ENCODE measurements at regions not wholly inside any gene's neighbourhood (a gene's known extent, or its start where the extent isn't known, plus 50 kb on each side); places are given as distances from the start of the nearest gene placed in this dataset.
"Not testable (repeated sequence)": the region's sequence is repeated elsewhere in the genome, so short reads cannot be mapped to it uniquely, and the experiment has no call there.

DNA sequence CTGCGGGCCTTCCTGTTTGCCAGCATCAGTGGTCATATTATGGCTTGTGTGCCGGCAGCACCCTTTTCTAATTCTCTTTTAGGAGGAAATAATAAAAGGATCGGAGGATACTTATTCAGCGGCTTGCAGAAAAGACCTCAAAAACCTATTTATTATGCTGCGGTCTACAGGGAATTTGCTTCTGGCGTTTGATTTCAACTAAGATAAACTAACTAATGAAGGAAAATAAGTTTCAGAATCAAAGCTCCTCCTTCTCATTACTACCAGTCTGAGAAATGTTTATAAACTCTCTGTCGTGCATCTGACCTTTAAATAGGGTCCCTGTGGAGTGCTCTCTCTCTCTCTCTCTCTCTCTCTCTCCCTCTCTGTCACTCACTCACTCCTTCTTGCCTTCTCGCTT is 335.0 kb upstream of the GLI3 start:
- TF ChIP-seq CTCF (IDR thresholded peaks at IDR 0.05; ENCODE audit: low read depth, low read length, missing control alignments): no peak
- no peak for DNase-seq (ENCODE audit: extremely low read depth, low read depth)
- H3K4me3 ChIP-seq (replicated peaks; ENCODE audit: low read depth, low read length): no peak overlapping the region

- no peak for DNase-seq (ENCODE audit: extremely low read depth, low read depth)
- no peak overlapping the region for H3K4me3 ChIP-seq (replicated peaks; ENCODE audit: low read depth, low read length)
- TF ChIP-seq CTCF (IDR thresholded peaks at IDR 0.05; ENCODE audit: low read depth, low read length, missing control alignments): no peak
Observed at GRCh38 chr7:42570944-42571343, 333.9 kb upstream of the GLI3 start.

GRCh38 chr7:42567051-42567450 is 330.0 kb upstream of the GLI3 start:
- no peak for DNase-seq (ENCODE audit: extremely low read depth, low read depth)
- no peak for TF ChIP-seq CTCF (IDR thresholded peaks at IDR 0.05; ENCODE audit: low read depth, low read length, missing control alignments)
- H3K4me3 ChIP-seq (replicated peaks; ENCODE audit: low read depth, low read length): no peak overlapping the region

GRCh38 chr7:42561797-42562196 is 324.8 kb upstream of the GLI3 start:
- no peak for TF ChIP-seq CTCF (IDR thresholded peaks at IDR 0.05; ENCODE audit: low read depth, low read length, missing control alignments)
- H3K4me3 ChIP-seq (replicated peaks; ENCODE audit: low read depth, low read length): no peak overlapping the region
- no peak for DNase-seq (ENCODE audit: extremely low read depth, low read depth)

GRCh38 chr7:42560866-42561265 is 323.9 kb upstream of the GLI3 start:
- DNase-seq (ENCODE audit: extremely low read depth, low read depth): no peak
- no peak for TF ChIP-seq CTCF (IDR thresholded peaks at IDR 0.05; ENCODE audit: low read depth, low read length, missing control alignments)

GRCh38 chr7:42554932-42555331 is 317.9 kb upstream of the GLI3 start:
- DNase-seq (ENCODE audit: extremely low read depth, low read depth); H3K4me3 ChIP-seq (replicated peaks; ENCODE audit: low read depth, low read length): not testable (repeated sequence)

More at GRCh38 chr7:42560866-42561265, 323.9 kb upstream of the GLI3 start:
- no peak overlapping the region for H3K4me3 ChIP-seq (replicated peaks; ENCODE audit: low read depth, low read length)

GRCh38 chr7:42552227-42552626 is 315.2 kb upstream of the GLI3 start:
- DNase-seq (ENCODE audit: extremely low read depth, low read depth): no peak
- no peak overlapping the region for H3K4me3 ChIP-seq (replicated peaks; ENCODE audit: low read depth, low read length)
- no peak for TF ChIP-seq CTCF (IDR thresholded peaks at IDR 0.05; ENCODE audit: low read depth, low read length, missing control alignments)
